ENCODE measurements at regions not wholly inside any gene's neighbourhood (a gene's known extent, or its start where the extent isn't known, plus 50 kb on each side); places are given as distances from the start of the nearest gene placed in this dataset.

DNA sequence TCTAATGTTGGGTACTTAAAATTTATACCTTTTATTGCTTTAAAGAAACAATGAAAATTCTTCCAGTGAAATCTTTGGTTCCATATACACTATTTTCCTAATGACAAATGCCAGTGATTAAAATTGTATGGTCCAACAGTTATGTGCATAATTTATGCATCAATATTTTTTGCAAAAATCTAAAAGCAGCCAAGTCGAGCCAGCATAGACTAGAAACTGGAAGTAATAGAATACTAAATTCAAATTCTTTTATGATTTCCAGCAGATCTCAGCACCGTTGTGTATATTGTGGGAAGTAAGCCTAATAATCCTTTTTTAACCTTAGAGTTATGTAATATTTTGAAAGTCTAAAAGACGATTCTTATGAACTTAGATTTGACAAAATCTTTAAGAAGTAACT lies 652.0 kb upstream of the GOLIM4 start:
- Histone ChIP-seq H3K9me3 (ENCODE audit: control insufficient read depth, low read depth, low read length) (no peaks in the 10 kb centered on the region), H3K79me2 (ENCODE audit: control insufficient read depth, insufficient read depth, low read length) (no peaks in the 10 kb centered on the region), H4K20me1 (ENCODE audit: control insufficient read depth, extremely low read depth, insufficient read depth, low read length) (no peaks in the 10 kb centered on the region), H3K27ac (ENCODE audit: control insufficient read depth, insufficient read depth, low read length) (no peak overlapping the region), H3K4me2 (ENCODE audit: control insufficient read depth, extremely low read depth, insufficient read depth, low read depth, low read length) (no peak overlapping the region), H3K9me1 (ENCODE audit: control insufficient read depth, extremely low read depth, insufficient read depth, low read length) (no peaks in the 10 kb centered on the region), H2AFZ (ENCODE audit: control insufficient read depth, low read length) (no peak overlapping the region), H3K4me1 (ENCODE audit: control insufficient read depth, extremely low read depth, insufficient read depth, low read length) (no peaks in the 10 kb centered on the region), H3K27me3 (ENCODE audit: control insufficient read depth, extremely low read depth, insufficient read depth, low read length) (no peaks in the 10 kb centered on the region), H3K9ac (ENCODE audit: control insufficient read depth, extremely low read depth, insufficient read depth, low read length) (no peak overlapping the region), H3K36me3 (ENCODE audit: control insufficient read depth in 2 of 2, extremely low read depth in 1 of 2, insufficient read depth in 2 of 2, low read length in 2 of 2) (no peaks in the 10 kb centered on the region), H3K4me3 (ENCODE audit: control insufficient read depth in 2 of 3, extremely low read depth in 1 of 3, insufficient read depth in 2 of 3, low read depth in 1 of 3, low read length in 3 of 3) (no peak overlapping the region)
- dilution Hi-C loops (cut with MboI; ENCODE audit: extremely low pct_ligation_motif_present, low sequenced_read_pairs): no loop called here
- TF ChIP-seq, protein P1, sequence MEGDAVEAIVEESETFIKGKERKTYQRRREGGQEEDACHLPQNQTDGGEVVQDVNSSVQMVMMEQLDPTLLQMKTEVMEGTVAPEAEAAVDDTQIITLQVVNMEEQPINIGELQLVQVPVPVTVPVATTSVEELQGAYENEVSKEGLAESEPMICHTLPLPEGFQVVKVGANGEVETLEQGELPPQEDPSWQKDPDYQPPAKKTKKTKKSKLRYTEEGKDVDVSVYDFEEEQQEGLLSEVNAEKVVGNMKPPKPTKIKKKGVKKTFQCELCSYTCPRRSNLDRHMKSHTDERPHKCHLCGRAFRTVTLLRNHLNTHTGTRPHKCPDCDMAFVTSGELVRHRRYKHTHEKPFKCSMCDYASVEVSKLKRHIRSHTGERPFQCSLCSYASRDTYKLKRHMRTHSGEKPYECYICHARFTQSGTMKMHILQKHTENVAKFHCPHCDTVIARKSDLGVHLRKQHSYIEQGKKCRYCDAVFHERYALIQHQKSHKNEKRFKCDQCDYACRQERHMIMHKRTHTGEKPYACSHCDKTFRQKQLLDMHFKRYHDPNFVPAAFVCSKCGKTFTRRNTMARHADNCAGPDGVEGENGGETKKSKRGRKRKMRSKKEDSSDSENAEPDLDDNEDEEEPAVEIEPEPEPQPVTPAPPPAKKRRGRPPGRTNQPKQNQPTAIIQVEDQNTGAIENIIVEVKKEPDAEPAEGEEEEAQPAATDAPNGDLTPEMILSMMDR (optimal IDR thresholded peaks at IDR 0.05 in 1 of 3, IDR thresholded peaks at IDR 0.05 in 1 of 3, conservative IDR thresholded peaks at IDR 0.05 in 1 of 3; ENCODE audit: extremely low read depth in 1 of 3, insufficient read depth in 2 of 3, low read length in 3 of 3): no peak
- no peak for TF ChIP-seq EZH2 (IDR thresholded peaks at IDR 0.05; ENCODE audit: low read length)
- FAIRE-seq (no peak), DNase-seq (ENCODE audit: low read depth, low spot score) (no peak)

- TF ChIP-seq EZH2 (IDR thresholded peaks at IDR 0.05; ENCODE audit: low read length): no peak
- TF ChIP-seq, protein P1 (optimal IDR thresholded peaks at IDR 0.05 in 1 of 3, IDR thresholded peaks at IDR 0.05 in 1 of 3, conservative IDR thresholded peaks at IDR 0.05 in 1 of 3; ENCODE audit: extremely low read depth in 1 of 3, insufficient read depth in 2 of 3, low read length in 3 of 3): no peak
- no peak overlapping the region for H2AFZ ChIP-seq (ENCODE audit: control insufficient read depth, low read length)
- FAIRE-seq (no peak), DNase-seq (ENCODE audit: low read depth, low spot score) (no peak)
- H3K4me2 ChIP-seq (ENCODE audit: control insufficient read depth, extremely low read depth, insufficient read depth, low read depth, low read length): no peak overlapping the region
- H3K9me3 ChIP-seq (ENCODE audit: control insufficient read depth, low read depth, low read length): no peaks in the 10 kb centered on the region
- no peaks in the 10 kb centered on the region for H3K9me1 ChIP-seq (ENCODE audit: control insufficient read depth, extremely low read depth, insufficient read depth, low read length)
- no peaks in the 10 kb centered on the region for H4K20me1 ChIP-seq (ENCODE audit: control insufficient read depth, extremely low read depth, insufficient read depth, low read length)
- no peaks in the 10 kb centered on the region for H3K79me2 ChIP-seq (ENCODE audit: control insufficient read depth, insufficient read depth, low read length)
- no peak overlapping the region for H3K27ac ChIP-seq (ENCODE audit: control insufficient read depth, insufficient read depth, low read length)
- H3K4me3 ChIP-seq (ENCODE audit: control insufficient read depth in 2 of 3, extremely low read depth in 1 of 3, insufficient read depth in 2 of 3, low read depth in 1 of 3, low read length in 3 of 3): no peak overlapping the region
- H3K4me1 ChIP-seq (ENCODE audit: control insufficient read depth, extremely low read depth, insufficient read depth, low read length): no peaks in the 10 kb centered on the region
- H3K27me3 ChIP-seq (ENCODE audit: control insufficient read depth, extremely low read depth, insufficient read depth, low read length): no peaks in the 10 kb centered on the region
- no peaks in the 10 kb centered on the region for H3K36me3 ChIP-seq (ENCODE audit: control insufficient read depth in 2 of 2, extremely low read depth in 1 of 2, insufficient read depth in 2 of 2, low read length in 2 of 2)
- no peak overlapping the region for H3K9ac ChIP-seq (ENCODE audit: control insufficient read depth, extremely low read depth, insufficient read depth, low read length)
- dilution Hi-C loops (cut with MboI; ENCODE audit: extremely low pct_ligation_motif_present, low sequenced_read_pairs): no loop called here
Observed at GRCh38 chr3:168738527-168739325, 643.0 kb upstream of the GOLIM4 start.

Data from keratinocyte (primary cell).